CD14-positive monocyte (primary cell): ENCODE measurements at regions not wholly inside any gene's neighbourhood (a gene's known extent, or its start where the extent isn't known, plus 50 kb on each side); places are given as distances from the start of the nearest gene placed in this dataset.

Experiments used
- DNase-seq, 3 donors: peaks; one replicate each; pipeline ENCODE4 v3.0.0-alpha.2; 2011 to 2022
- H2AFZ ChIP-seq: 2 replicates; pipeline ENCODE4 v1.6.0; 2012; ENCODE audit warnings: mild to moderate bottlenecking, low read depth, low read length, inconsistent platforms; ENCODE audit not compliant: insufficient read depth, poor library complexity, severe bottlenecking
- H3K27ac ChIP-seq, 2 donors: 1 replicate in 1 of 2; 2 replicates in 1 of 2; pipeline ENCODE4 v1.5.1; 2012 to 2013; ENCODE audit warnings: low read length in 2 of 2, control low read depth in 1 of 2, inconsistent platforms in 1 of 2, low read depth in 1 of 2, mild to moderate bottlenecking in 1 of 2
- H3K27me3 ChIP-seq, 2 donors: one replicate each; pipeline versions ENCODE4 v1.6.0 to v1.6.1; 2011 to 2013; ENCODE audit warnings: low read length in 2 of 2; ENCODE audit not compliant: control insufficient read depth in 2 of 2, insufficient read depth in 2 of 2
- H3K36me3 ChIP-seq, 2 donors: replicated peaks in 1 of 2; 1 replicate in 1 of 2; 2 replicates in 1 of 2; pipeline versions ENCODE4 v1.5.1 to v1.6.1; 2012 to 2013; ENCODE audit warnings: low read length in 2 of 2, control low read depth in 1 of 2, inconsistent platforms in 1 of 2, mild to moderate bottlenecking in 1 of 2; ENCODE audit not compliant: insufficient read depth in 2 of 2, control insufficient read depth in 1 of 2
- H3K4me1 ChIP-seq, 2 donors: 1 replicate in 1 of 2; 2 replicates in 1 of 2; pipeline versions ENCODE4 v1.5.1 to v1.6.1; 2012 to 2013; ENCODE audit warnings: low read length in 2 of 2, control low read depth in 1 of 2, inconsistent platforms in 1 of 2, mild to moderate bottlenecking in 1 of 2, moderate library complexity in 1 of 2; ENCODE audit not compliant: insufficient read depth in 2 of 2, control insufficient read depth in 1 of 2
- H3K4me2 ChIP-seq: replicated peaks from 2 replicates; pipeline ENCODE3; 2012; ENCODE audit warnings: low read length, moderate library complexity, mild to moderate bottlenecking; ENCODE audit not compliant: poor library complexity, severe bottlenecking; ENCODE audit errors: extremely low read depth
- H3K4me3 ChIP-seq, 3 experiments: fragments of 200-600 bp in 1 of 3; sonication (generic) in 1 of 3; replicated peaks in 1 of 3; 1 replicate in 2 of 3; 2 replicates in 1 of 3; pipeline ENCODE4 v1.5.1; 2011 to 2013; ENCODE audit warnings: low read length in 3 of 3, mild to moderate bottlenecking in 3 of 3, control low read depth in 2 of 3, low read depth in 2 of 3, inconsistent platforms in 1 of 3, moderate library complexity in 1 of 3
- H3K79me2 ChIP-seq: 2 replicates; pipeline ENCODE4 v1.6.0; 2012; ENCODE audit warnings: mild to moderate bottlenecking, control low read depth, inconsistent platforms, low read length, moderate library complexity; ENCODE audit not compliant: insufficient read depth
- H3K9ac ChIP-seq: 2 replicates; pipeline ENCODE4 v1.6.0; 2017; ENCODE audit warnings: low read length, mild to moderate bottlenecking; ENCODE audit not compliant: insufficient read depth, poor library complexity, severe bottlenecking
- H3K9me3 ChIP-seq, 2 donors: replicated peaks in 1 of 2; 1 replicate in 1 of 2; 2 replicates in 1 of 2; pipeline versions ENCODE4 v1.5.1 to v1.6.1; 2012 to 2013; ENCODE audit warnings: low read length in 2 of 2, control low read depth in 1 of 2; ENCODE audit not compliant: control insufficient read depth in 1 of 2, insufficient read depth in 1 of 2
- H4K20me1 ChIP-seq: 2 replicates; pipeline ENCODE4 v1.6.0; 2012; ENCODE audit warnings: mild to moderate bottlenecking, low read length, control low read depth, moderate library complexity; ENCODE audit not compliant: insufficient read depth
- H3K27ac Mint-ChIP-seq, 7 donors: one replicate each; pipeline ENCODE4 v1.8.0; 2020; ENCODE audit warnings: mild to moderate bottlenecking in 7 of 7, mixed read lengths in 7 of 7, moderate library complexity in 6 of 7, inconsistent platforms in 2 of 7
- H3K27me3 Mint-ChIP-seq, 3 donors: one replicate each; pipeline ENCODE4 v1.8.0; 2021 to 2022; ENCODE audit warnings: low read depth in 3 of 3, mild to moderate bottlenecking in 3 of 3, mixed read lengths in 3 of 3, moderate library complexity in 3 of 3, inconsistent platforms in 1 of 3
- H3K36me3 Mint-ChIP-seq, 2 donors: one replicate each; pipeline ENCODE4 v1.8.0; 2020; ENCODE audit warnings: mixed read lengths in 2 of 2, inconsistent platforms in 1 of 2, mild to moderate bottlenecking in 1 of 2
- H3K4me1 Mint-ChIP-seq: one replicate; pipeline ENCODE4 v1.8.0; 2020; ENCODE audit warnings: mild to moderate bottlenecking, mixed read lengths
- H3K4me3 Mint-ChIP-seq, 2 donors: one replicate each; pipeline ENCODE4 v1.8.0; 2020; ENCODE audit warnings: mild to moderate bottlenecking in 2 of 2, mixed read lengths in 2 of 2, moderate library complexity in 1 of 2
- H3K9me3 Mint-ChIP-seq, 7 donors: one replicate each; pipeline ENCODE4 v1.8.0; 2020 to 2022; ENCODE audit warnings: mixed read lengths in 7 of 7, mild to moderate bottlenecking in 6 of 7, moderate library complexity in 6 of 7, inconsistent platforms in 2 of 7
- CTCF ChIP-seq: fragments of 200-600 bp; IDR thresholded peaks from one replicate; pipeline ENCODE4 v1.8.0; 2022; ENCODE audit warnings: antibody characterized with exemption, mild to moderate bottlenecking
- WGBS: methylation state at CpG from one replicate; pipeline ENCODE4 v1.1.5; 2013; ENCODE audit warnings: missing lambda C conversion rate; ENCODE audit not compliant: insufficient coverage; 5-methylcytosine and 5-hydroxymethylcytosine counted together
- intact Hi-C, 2 donors: fragments of 100-400 bp; cut with micrococcal nuclease; formaldehyde crosslinking; loops; one replicate each; pipeline versions ENCODE4 v1.15.0 to v1.15.1; 2023

- no peak for TF ChIP-seq CTCF
- Mint-ChIP-seq H3K9me3 (peaks cover 0 to 5% (median 0%) of the 10 kb centered on the region in 7 donors), H3K27me3 (no peaks in the 10 kb centered on the region), H3K36me3 (no peaks in the 10 kb centered on the region), H3K4me3 (no peak overlapping the region), H3K4me1 (no peaks in the 10 kb centered on the region), H3K27ac (no peak overlapping the region)
- WGBS: no CpG with 5 or more reads among the region's 1 CpG
- Histone ChIP-seq H3K9ac (no peak overlapping the region), H3K36me3 (no peaks in the 10 kb centered on the region), H3K4me3 (no peak overlapping the region), H4K20me1 (no peaks in the 10 kb centered on the region), H3K79me2 (no peaks in the 10 kb centered on the region), H2AFZ (no peak overlapping the region), H3K4me2 (no peak overlapping the region), H3K4me1 (no peaks in the 10 kb centered on the region), H3K9me3 (peaks cover 0 to 8% of the 10 kb centered on the region in 2 donors), H3K27me3 (no peaks in the 10 kb centered on the region), H3K27ac (no peak overlapping the region)
- DNase-seq: no peak
- intact Hi-C loops: no loop called here
Measured at GRCh38 chr10:111784436-111784835, 399.1 kb downstream of the GPAM start.

DNA sequence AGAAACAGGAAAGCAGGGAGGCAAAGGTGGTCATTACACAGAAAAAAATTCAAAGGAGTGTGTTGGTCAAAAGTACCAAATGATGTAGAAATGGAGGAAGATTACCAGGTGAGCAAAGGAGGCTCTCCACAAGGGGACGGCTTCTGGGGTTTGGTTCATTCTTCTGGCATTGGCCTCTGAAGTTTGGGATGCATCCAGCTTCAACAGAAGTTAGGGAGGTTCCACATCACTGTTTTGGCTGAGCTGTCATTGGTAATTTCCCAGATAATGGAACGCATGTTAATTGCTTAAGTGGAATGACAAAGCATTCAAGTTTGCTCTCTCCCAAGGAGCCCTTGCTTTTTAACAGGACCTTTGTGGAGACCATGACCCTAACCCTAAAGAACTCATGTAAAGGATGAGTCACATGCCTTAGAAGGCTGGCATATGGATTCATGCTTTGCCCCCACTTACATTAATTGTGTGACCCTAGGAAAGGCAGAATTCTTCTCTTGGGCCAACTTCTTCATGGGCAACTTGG is 398.6 kb downstream of the GPAM start:
- no peak for TF ChIP-seq CTCF
- 88% methylated on average over 1 of the region's 2 CpGs for WGBS

More for the DNA sequence above, 398.6 kb downstream of the GPAM start:
- no peak for DNase-seq
- Histone ChIP-seq H3K9me3 (peaks cover 0 to 4% of the 10 kb centered on the region in 2 donors), H4K20me1 (no peaks in the 10 kb centered on the region), H3K79me2 (no peaks in the 10 kb centered on the region), H3K4me2 (no peak overlapping the region), H3K36me3 (no peaks in the 10 kb centered on the region), H3K4me3 (no peak overlapping the region), H3K27me3 (no peaks in the 10 kb centered on the region), H3K27ac (no peak overlapping the region), H3K9ac (no peak overlapping the region), H3K4me1 (no peaks in the 10 kb centered on the region), H2AFZ (no peak overlapping the region)
- Mint-ChIP-seq H3K27me3 (no peaks in the 10 kb centered on the region), H3K4me3 (no peak overlapping the region), H3K9me3 (peaks cover 0 to 5% (median 0%) of the 10 kb centered on the region in 7 donors), H3K36me3 (no peaks in the 10 kb centered on the region), H3K4me1 (no peaks in the 10 kb centered on the region), H3K27ac (no peak overlapping the region)
- intact Hi-C loops: no loop called here
